ENCODE measurements at regions not wholly inside any gene's neighbourhood (a gene's known extent, or its start where the extent isn't known, plus 50 kb on each side); places are given as distances from the start of the nearest gene placed in this dataset.

- TF ChIP-seq CTCF (conservative IDR thresholded peaks at IDR 0.05 in 1 of 2, IDR thresholded peaks at IDR 0.05 in 1 of 2; ENCODE audit: low read depth in 1 of 2, low read length in 2 of 2): no peak
- TF ChIP-seq EZH2 (IDR thresholded peaks at IDR 0.05; ENCODE audit: low read length, missing control alignments): no peak
Measured at GRCh38 chr22:23002612-23003180, 67.6 kb upstream of the GNAZ start.

Measured in fibroblast of lung (primary cell).